K562 (cell line): ENCODE measurements at regions not wholly inside any gene's neighbourhood (a gene's known extent, or its start where the extent isn't known, plus 50 kb on each side); places are given as distances from the start of the nearest gene placed in this dataset.

ENCODE experiments used
- ATAC-seq: fragments of 200-7000 bp; cut with Tn5 transposase; 3 replicates; pipeline ENCODE4 v1.9.1; 2020; ENCODE audit warnings: moderate library complexity
- BruUV-seq: library from RNA; stranded (reverse); fragments of 400-500 nt; replicated peaks from 2 replicates; lab custom pipeline; 2021; lab: Mats Ljungman, UMichigan
- CTCF ChIA-PET: fragments of 300-600 bp; formaldehyde crosslinking; extraction: SDS; loops from one replicate; lab custom pipeline; 2021; ENCODE audit warnings: low intra/inter-chr PET ratio; lab: Yijun Ruan, JAX
- POLR2A ChIA-PET: fragments of 300-600, 350-650 bp; sonication (Branson Sonifier 250); formaldehyde crosslinking; extraction: SDS; loops from one replicate; lab custom pipeline; 2021; ENCODE audit warnings: antibody characterized with exemption, inconsistent platforms; lab: Yijun Ruan, JAX
- DNase-seq, 4 experiments: peaks; one replicate each; pipeline versions ENCODE4 v3.0.0 to v3.0.0-alpha.2; 2011 to 2018; ENCODE audit warnings: low spot score in 3 of 4, mixed read lengths in 3 of 4; ENCODE audit errors: extremely low read depth in 1 of 4
- FAIRE-seq: peaks from 2 replicates; lab custom pipeline; 2011; peaks lifted over from hg19 to GRCh38; lab: Jason Lieb, UNC
- H2AFZ ChIP-seq: 2 replicates; pipeline ENCODE4 v1.6.0; 2011; ENCODE audit warnings: low read depth, low read length, control low read depth, inconsistent platforms
- H3K27ac ChIP-seq: fragments of 200-600 bp; 3 replicates; pipeline ENCODE4 v1.8.0; 2011; ENCODE audit warnings: low read depth, mild to moderate bottlenecking, control low read depth, inconsistent platforms, low read length, moderate library complexity, mixed read lengths; ENCODE audit errors: extremely low read depth
- H3K27me3 ChIP-seq, 2 experiments: fragments of 300-600 bp in 1 of 2; 2 replicates in 1 of 2; 3 replicates in 1 of 2; pipeline versions ENCODE4 v1.6.0 to v1.8.0; 2011; ENCODE audit warnings: inconsistent platforms in 2 of 2, low read length in 2 of 2, mild to moderate bottlenecking in 1 of 2, mixed read lengths in 1 of 2, moderate library complexity in 1 of 2; ENCODE audit not compliant: control insufficient read depth in 2 of 2, insufficient read depth in 2 of 2
- H3K36me3 ChIP-seq: fragments of 300-600 bp; 3 replicates; pipeline ENCODE4 v1.8.0; 2011; ENCODE audit warnings: mild to moderate bottlenecking, low read length, inconsistent platforms; ENCODE audit not compliant: control insufficient read depth, insufficient read depth
- H3K4me1 ChIP-seq, 2 experiments: fragments of 200-600 bp in 1 of 2; replicated peaks in 1 of 2; 2 replicates in 1 of 2; 3 replicates in 1 of 2; pipeline versions ENCODE4 v1.5.1 to v1.8.0; 2011; ENCODE audit warnings: inconsistent platforms in 2 of 2, low read length in 2 of 2, mild to moderate bottlenecking in 1 of 2, mixed read lengths in 1 of 2, moderate library complexity in 1 of 2; ENCODE audit not compliant: control insufficient read depth in 2 of 2, insufficient read depth in 2 of 2
- H3K4me2 ChIP-seq: 2 replicates; pipeline ENCODE4 v1.6.1; 2011; ENCODE audit warnings: low read length, control low read depth, inconsistent platforms, mixed read lengths; ENCODE audit not compliant: insufficient read depth
- H3K4me3 ChIP-seq: fragments of 200-600 bp; sonication (generic), shearing (Covaris generic); 2 replicates; pipeline ENCODE4 v1.5.1; 2016; ENCODE audit warnings: control low read depth, inconsistent platforms
- H3K79me2 ChIP-seq: fragments of 200-600 bp; 3 replicates; pipeline ENCODE4 v1.8.0; 2011; ENCODE audit warnings: low read length, inconsistent platforms; ENCODE audit not compliant: control insufficient read depth, insufficient read depth
- H3K9ac ChIP-seq, 2 experiments: 2 replicates each; pipeline versions ENCODE4 v1.6.0 to v1.6.1; 2011; ENCODE audit warnings: low read depth in 2 of 2, low read length in 2 of 2, control low read depth in 1 of 2, inconsistent platforms in 1 of 2, mild to moderate bottlenecking in 1 of 2, mixed read lengths in 1 of 2; ENCODE audit not compliant: insufficient read depth in 1 of 2
- H3K9me1 ChIP-seq: one replicate; pipeline ENCODE4 v1.6.0; 2011; ENCODE audit warnings: inconsistent platforms, mild to moderate bottlenecking, low read length, moderate library complexity; ENCODE audit not compliant: control insufficient read depth, insufficient read depth
- H3K9me3 ChIP-seq: replicated peaks from 2 replicates; pipeline ENCODE4 v1.5.1; 2011; ENCODE audit warnings: low read depth, low read length, inconsistent platforms; ENCODE audit not compliant: control insufficient read depth, insufficient read depth
- H4K20me1 ChIP-seq: replicated peaks from 2 replicates; pipeline ENCODE4 v1.6.1; 2011; ENCODE audit warnings: low read length, inconsistent platforms, mixed read lengths; ENCODE audit not compliant: control insufficient read depth, insufficient read depth
- CBFA2T3 ChIP-seq: fragments of 450-650 bp; IDR thresholded peaks from 2 replicates; pipeline ENCODE4 v1.6.1; 2017
- CCAR2 ChIP-seq: fragments of 200-400 bp; formaldehyde crosslinking; IDR thresholded peaks from 2 replicates; pipeline ENCODE4 v1.6.1; 2017; ENCODE audit warnings: mild to moderate bottlenecking, low read depth, low read length
- ERF ChIP-seq: fragments of 450-650 bp; formaldehyde crosslinking; IDR thresholded peaks from 2 replicates; pipeline ENCODE4 v1.4.0; 2020; ENCODE audit warnings: mild to moderate bottlenecking, mixed read lengths
- HCFC1 ChIP-seq: IDR thresholded peaks from 2 replicates; pipeline ENCODE4 v1.6.1; 2012; ENCODE audit warnings: low read depth, low read length, improper control_type of control experiment
- PCBP1 ChIP-seq: fragments of 200-400 bp; formaldehyde crosslinking; IDR thresholded peaks from 2 replicates; pipeline ENCODE4 v1.6.1; 2018; ENCODE audit warnings: mild to moderate bottlenecking, low read depth, low read length; ENCODE audit not compliant: poor library complexity, severe bottlenecking
- POLR3A ChIP-seq: IDR thresholded peaks from 2 replicates; pipeline ENCODE4 v1.6.1; 2011; ENCODE audit warnings: borderline replicate concordance, mild to moderate bottlenecking, moderate library complexity; ENCODE audit not compliant: insufficient read length, insufficient read depth; ENCODE audit errors: extremely low read depth
- PPARD ChIP-seq: fragments of 250-450 bp; sonication (Bioruptor Pico); IDR thresholded peaks from 2 replicates; pipeline ENCODE4 v1.8.0; 2022; ENCODE audit warnings: inconsistent platforms, mild to moderate bottlenecking, moderate library complexity
- PRMT5 ChIP-seq: sonication (generic); formaldehyde crosslinking; IDR thresholded peaks from 2 replicates; pipeline ENCODE4 v1.5.0; 2020; ENCODE audit warnings: missing genetic modification reagents
- WGBS: fragments of 100-300 bp; shearing (Covaris generic); methylation state at CpG from one replicate; pipeline ENCODE4 v1.1.6; 2016; ENCODE audit warnings: low coverage, mixed read lengths; ENCODE audit not compliant: insufficient coverage; ENCODE audit errors: missing lambda C conversion rate; 5-methylcytosine and 5-hydroxymethylcytosine counted together
- in situ Hi-C: fragments of 300-500 bp; cut with MboI; formaldehyde crosslinking; loops from 4 replicates; pipeline ENCODE4 v1.15.0; 2018; ENCODE audit warnings: inconsistent platforms, mixed read lengths
- intact Hi-C: fragments of 100-400 bp; cut with micrococcal nuclease; formaldehyde crosslinking; loops from 2 replicates; pipeline ENCODE4 v1.14.2; 2022
- TF ChIP-seq, protein P1 (sequence below): fragments of 450-650 bp; IDR thresholded peaks from 2 replicates; pipeline ENCODE4 v1.6.1; 2016; ENCODE audit warnings: borderline replicate concordance
- TF ChIP-seq, protein P2 (sequence below): sonication (generic); formaldehyde crosslinking; IDR thresholded peaks from 2 replicates; pipeline ENCODE4 v1.8.1; 2022; ENCODE audit warnings: missing genetic modification reagents
- TF ChIP-seq, protein P3 (sequence below): fragments of 200-800 bp; sonication (Bioruptor generic); IDR thresholded peaks from 2 replicates; pipeline ENCODE4 v1.6.1; 2016; ENCODE audit warnings: missing genetic modification characterization, missing compliant biosample characterization
- TF ChIP-seq, protein P4 (sequence below): sonication (generic); formaldehyde crosslinking; IDR thresholded peaks from 2 replicates; pipeline ENCODE4 v1.8.0; 2022; ENCODE audit warnings: missing genetic modification reagents, mild to moderate bottlenecking, borderline replicate concordance

DNA sequence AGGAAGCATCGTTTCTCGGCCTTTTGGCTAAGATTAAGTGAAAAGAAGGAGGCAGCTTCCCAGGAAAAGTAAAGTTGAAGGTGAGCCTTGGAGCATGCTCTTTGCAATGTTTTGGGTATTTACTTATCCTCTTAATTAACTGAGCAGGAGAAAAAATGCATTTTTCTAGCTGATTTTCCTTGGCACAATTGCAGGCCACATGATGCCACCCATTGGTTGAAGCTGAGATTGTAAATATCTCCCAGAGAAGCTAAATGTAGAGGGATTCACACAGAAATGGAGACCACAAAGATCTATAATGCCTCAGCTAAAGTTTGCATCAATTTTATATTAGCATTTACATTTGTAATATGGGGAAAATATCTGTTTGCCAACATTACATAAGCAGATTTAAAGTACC, 294.1 kb downstream of the KCNS3 start:
- no peak overlapping the region for H3K4me2 ChIP-seq
- DNase-seq (no peak), FAIRE-seq (no peak), ATAC-seq (no peak)
- ChIA-PET POLR2A (interaction anchor here (0.8 kb wide), 1 partner anchor 11 kb away, joined by 3 read pairs; no protein-coding TSS in a partner anchor), CTCF (no interaction called here)
- no peak overlapping the region for H3K4me3 ChIP-seq
- H4K20me1 ChIP-seq: no peaks in the 10 kb centered on the region
- TF ChIP-seq CCAR2 (no peak), PCBP1 (no peak), CBFA2T3 (no peak), POLR3A (no peak), PPARD (CRISPR knock-in tag) (no peak), HCFC1 (no peak), ERF (no peak), PRMT5 (CRISPR knock-in tag) (no peak)
- TF ChIP-seq, protein P1, sequence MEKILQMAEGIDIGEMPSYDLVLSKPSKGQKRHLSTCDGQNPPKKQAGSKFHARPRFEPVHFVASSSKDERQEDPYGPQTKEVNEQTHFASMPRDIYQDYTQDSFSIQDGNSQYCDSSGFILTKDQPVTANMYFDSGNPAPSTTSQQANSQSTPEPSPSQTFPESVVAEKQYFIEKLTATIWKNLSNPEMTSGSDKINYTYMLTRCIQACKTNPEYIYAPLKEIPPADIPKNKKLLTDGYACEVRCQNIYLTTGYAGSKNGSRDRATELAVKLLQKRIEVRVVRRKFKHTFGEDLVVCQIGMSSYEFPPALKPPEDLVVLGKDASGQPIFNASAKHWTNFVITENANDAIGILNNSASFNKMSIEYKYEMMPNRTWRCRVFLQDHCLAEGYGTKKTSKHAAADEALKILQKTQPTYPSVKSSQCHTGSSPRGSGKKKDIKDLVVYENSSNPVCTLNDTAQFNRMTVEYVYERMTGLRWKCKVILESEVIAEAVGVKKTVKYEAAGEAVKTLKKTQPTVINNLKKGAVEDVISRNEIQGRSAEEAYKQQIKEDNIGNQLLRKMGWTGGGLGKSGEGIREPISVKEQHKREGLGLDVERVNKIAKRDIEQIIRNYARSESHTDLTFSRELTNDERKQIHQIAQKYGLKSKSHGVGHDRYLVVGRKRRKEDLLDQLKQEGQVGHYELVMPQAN: no peak
- TF ChIP-seq, protein P2, sequence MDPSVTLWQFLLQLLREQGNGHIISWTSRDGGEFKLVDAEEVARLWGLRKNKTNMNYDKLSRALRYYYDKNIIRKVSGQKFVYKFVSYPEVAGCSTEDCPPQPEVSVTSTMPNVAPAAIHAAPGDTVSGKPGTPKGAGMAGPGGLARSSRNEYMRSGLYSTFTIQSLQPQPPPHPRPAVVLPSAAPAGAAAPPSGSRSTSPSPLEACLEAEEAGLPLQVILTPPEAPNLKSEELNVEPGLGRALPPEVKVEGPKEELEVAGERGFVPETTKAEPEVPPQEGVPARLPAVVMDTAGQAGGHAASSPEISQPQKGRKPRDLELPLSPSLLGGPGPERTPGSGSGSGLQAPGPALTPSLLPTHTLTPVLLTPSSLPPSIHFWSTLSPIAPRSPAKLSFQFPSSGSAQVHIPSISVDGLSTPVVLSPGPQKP (CRISPR knock-in tag): no peak
- TF ChIP-seq, protein P3, sequence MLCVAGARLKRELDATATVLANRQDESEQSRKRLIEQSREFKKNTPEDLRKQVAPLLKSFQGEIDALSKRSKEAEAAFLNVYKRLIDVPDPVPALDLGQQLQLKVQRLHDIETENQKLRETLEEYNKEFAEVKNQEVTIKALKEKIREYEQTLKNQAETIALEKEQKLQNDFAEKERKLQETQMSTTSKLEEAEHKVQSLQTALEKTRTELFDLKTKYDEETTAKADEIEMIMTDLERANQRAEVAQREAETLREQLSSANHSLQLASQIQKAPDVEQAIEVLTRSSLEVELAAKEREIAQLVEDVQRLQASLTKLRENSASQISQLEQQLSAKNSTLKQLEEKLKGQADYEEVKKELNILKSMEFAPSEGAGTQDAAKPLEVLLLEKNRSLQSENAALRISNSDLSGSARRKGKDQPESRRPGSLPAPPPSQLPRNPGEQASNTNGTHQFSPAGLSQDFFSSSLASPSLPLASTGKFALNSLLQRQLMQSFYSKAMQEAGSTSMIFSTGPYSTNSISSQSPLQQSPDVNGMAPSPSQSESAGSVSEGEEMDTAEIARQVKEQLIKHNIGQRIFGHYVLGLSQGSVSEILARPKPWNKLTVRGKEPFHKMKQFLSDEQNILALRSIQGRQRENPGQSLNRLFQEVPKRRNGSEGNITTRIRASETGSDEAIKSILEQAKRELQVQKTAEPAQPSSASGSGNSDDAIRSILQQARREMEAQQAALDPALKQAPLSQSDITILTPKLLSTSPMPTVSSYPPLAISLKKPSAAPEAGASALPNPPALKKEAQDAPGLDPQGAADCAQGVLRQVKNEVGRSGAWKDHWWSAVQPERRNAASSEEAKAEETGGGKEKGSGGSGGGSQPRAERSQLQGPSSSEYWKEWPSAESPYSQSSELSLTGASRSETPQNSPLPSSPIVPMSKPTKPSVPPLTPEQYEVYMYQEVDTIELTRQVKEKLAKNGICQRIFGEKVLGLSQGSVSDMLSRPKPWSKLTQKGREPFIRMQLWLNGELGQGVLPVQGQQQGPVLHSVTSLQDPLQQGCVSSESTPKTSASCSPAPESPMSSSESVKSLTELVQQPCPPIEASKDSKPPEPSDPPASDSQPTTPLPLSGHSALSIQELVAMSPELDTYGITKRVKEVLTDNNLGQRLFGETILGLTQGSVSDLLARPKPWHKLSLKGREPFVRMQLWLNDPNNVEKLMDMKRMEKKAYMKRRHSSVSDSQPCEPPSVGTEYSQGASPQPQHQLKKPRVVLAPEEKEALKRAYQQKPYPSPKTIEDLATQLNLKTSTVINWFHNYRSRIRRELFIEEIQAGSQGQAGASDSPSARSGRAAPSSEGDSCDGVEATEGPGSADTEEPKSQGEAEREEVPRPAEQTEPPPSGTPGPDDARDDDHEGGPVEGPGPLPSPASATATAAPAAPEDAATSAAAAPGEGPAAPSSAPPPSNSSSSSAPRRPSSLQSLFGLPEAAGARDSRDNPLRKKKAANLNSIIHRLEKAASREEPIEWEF (CRISPR knock-in tag): no peak
- TF ChIP-seq, protein P4, sequence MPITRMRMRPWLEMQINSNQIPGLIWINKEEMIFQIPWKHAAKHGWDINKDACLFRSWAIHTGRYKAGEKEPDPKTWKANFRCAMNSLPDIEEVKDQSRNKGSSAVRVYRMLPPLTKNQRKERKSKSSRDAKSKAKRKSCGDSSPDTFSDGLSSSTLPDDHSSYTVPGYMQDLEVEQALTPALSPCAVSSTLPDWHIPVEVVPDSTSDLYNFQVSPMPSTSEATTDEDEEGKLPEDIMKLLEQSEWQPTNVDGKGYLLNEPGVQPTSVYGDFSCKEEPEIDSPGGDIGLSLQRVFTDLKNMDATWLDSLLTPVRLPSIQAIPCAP: no peak
- H3K36me3 ChIP-seq: no peaks in the 10 kb centered on the region
- H3K9ac ChIP-seq: no peak overlapping the region
- H3K79me2 ChIP-seq: no peaks in the 10 kb centered on the region
- H3K9me1 ChIP-seq: no peaks in the 10 kb centered on the region
- H3K27ac ChIP-seq: no peak overlapping the region
- intact Hi-C loops (no loop called here), in situ Hi-C loops (no loop called here)
- no peak overlapping the region for H2AFZ ChIP-seq
- H3K27me3 ChIP-seq: no peaks in the 10 kb centered on the region
- no peaks in the 10 kb centered on the region for H3K4me1 ChIP-seq
- H3K9me3 ChIP-seq: no peaks in the 10 kb centered on the region
- WGBS: 0% methylated on average over 2 of the region's 2 CpGs
- BruUV-seq: no TSS peak
